ENCODE measurements at regions not wholly inside any gene's neighbourhood (a gene's known extent, or its start where the extent isn't known, plus 50 kb on each side); places are given as distances from the start of the nearest gene placed in this dataset.

DNA sequence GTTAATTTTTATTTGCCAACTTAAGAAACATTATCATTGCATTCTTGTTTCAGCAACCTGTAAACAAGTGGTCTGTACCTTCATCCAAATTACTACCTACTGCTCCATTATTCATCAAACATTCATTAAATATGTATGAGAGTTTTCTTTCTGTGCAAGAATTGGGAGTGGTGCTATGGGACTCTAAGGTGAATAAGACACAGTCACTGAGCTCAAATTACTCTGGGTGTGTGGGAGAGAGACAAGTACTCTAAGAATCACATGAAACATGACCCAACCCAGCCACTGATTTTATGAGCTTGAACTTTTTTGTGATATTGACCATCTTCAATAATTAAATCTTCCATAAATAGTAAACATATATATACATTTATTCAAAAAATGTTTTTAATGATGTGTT is 227.2 kb upstream of the TP63 start (continued):
- TF ChIP-seq, protein P1, sequence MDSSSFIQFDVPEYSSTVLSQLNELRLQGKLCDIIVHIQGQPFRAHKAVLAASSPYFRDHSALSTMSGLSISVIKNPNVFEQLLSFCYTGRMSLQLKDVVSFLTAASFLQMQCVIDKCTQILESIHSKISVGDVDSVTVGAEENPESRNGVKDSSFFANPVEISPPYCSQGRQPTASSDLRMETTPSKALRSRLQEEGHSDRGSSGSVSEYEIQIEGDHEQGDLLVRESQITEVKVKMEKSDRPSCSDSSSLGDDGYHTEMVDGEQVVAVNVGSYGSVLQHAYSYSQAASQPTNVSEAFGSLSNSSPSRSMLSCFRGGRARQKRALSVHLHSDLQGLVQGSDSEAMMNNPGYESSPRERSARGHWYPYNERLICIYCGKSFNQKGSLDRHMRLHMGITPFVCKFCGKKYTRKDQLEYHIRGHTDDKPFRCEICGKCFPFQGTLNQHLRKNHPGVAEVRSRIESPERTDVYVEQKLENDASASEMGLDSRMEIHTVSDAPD (CRISPR knock-in tag; IDR thresholded peaks at IDR 0.05): no peak
- TF ChIP-seq ZNF121 (CRISPR knock-in tag; conservative IDR thresholded peaks at IDR 0.05) (no peak), PCBP1 (IDR thresholded peaks at IDR 0.05; ENCODE audit: low read depth, low read length, poor library complexity, severe bottlenecking) (no peak), RFX1 (IDR thresholded peaks at IDR 0.05) (no peak), GATA2 (CRISPR knock-in tag; IDR thresholded peaks at IDR 0.05) (no peak), ESRRB (CRISPR knock-in tag; IDR thresholded peaks at IDR 0.05; ENCODE audit: borderline replicate concordance) (no peak)
- TF ChIP-seq, protein P2, sequence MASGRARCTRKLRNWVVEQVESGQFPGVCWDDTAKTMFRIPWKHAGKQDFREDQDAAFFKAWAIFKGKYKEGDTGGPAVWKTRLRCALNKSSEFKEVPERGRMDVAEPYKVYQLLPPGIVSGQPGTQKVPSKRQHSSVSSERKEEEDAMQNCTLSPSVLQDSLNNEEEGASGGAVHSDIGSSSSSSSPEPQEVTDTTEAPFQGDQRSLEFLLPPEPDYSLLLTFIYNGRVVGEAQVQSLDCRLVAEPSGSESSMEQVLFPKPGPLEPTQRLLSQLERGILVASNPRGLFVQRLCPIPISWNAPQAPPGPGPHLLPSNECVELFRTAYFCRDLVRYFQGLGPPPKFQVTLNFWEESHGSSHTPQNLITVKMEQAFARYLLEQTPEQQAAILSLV (tag; IDR thresholded peaks at IDR 0.05): no peak
- TF ChIP-seq, protein P3, sequence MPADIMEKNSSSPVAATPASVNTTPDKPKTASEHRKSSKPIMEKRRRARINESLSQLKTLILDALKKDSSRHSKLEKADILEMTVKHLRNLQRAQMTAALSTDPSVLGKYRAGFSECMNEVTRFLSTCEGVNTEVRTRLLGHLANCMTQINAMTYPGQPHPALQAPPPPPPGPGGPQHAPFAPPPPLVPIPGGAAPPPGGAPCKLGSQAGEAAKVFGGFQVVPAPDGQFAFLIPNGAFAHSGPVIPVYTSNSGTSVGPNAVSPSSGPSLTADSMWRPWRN (IDR thresholded peaks at IDR 0.05; ENCODE audit: low read depth): no peak

All from K562 (cell line).